ENCODE measurements at regions not wholly inside any gene's neighbourhood (a gene's known extent, or its start where the extent isn't known, plus 50 kb on each side); places are given as distances from the start of the nearest gene placed in this dataset.
A peak's percentile ranks its signal among the peaks of the same experiment; 100 is the strongest.

- no peak for DNase-seq (ENCODE audit: low read depth in 2 of 2)
- no peak overlapping the region for H3K4me3 ChIP-seq (replicated peaks in 1 of 2; ENCODE audit: low read depth in 2 of 2, low read length in 2 of 2)
- no peak for TF ChIP-seq CTCF (IDR thresholded peaks at IDR 0.05; ENCODE audit: low read depth, low read length)
These were observed 466.2 kb upstream of the ADAMTS9 start for GRCh38 chr3:65153850-65154512.

DNA sequence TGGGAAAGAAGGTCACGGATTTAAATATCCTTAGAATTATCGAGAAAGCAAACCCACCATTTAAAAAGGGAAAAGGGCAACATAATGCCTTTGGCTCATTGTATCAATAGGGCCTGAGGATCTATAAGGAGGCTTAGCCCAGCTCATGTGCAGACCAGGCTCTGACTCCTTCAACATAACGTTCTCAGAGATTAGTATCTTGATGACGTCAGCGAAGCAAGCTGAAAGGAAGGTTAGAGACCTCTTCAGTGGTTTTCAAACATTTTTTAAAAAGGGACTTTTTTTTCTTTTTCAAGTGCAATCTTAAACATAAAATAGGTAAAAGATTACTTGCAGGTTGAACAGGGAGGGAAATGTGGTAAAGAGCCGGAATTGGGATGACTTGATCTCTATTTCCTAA is 463.9 kb upstream of the ADAMTS9 start:
- H3K4me3 ChIP-seq (replicated peaks in 1 of 2; ENCODE audit: low read depth in 2 of 2, low read length in 2 of 2), result no peak overlapping the region
- no peak for DNase-seq (ENCODE audit: low read depth in 2 of 2)
- TF ChIP-seq CTCF (IDR thresholded peaks at IDR 0.05; ENCODE audit: low read depth, low read length), result no peak

DNA sequence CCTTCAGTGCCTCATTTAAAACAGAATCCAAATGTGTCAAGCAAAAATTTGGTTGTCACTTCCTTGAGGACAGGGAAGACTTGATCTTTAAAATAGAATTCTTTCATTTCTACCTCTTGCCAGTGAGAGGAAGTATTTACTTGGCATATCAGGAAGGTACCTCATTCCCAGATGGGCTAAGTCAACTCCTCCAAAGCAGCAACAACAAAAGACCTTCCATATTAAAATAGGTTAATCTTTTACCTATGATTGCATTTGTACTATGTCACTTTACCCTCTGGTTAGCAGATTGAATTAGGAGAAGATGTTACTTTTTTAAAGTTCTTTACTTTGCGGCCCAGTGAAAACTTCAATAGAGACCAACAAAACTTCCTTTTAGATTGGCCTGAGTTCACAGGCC is 462.1 kb upstream of the ADAMTS9 start:
- no peak for DNase-seq (ENCODE audit: low read depth in 2 of 2)
- TF ChIP-seq CTCF (IDR thresholded peaks at IDR 0.05; ENCODE audit: low read depth, low read length), result no peak
- no peak overlapping the region for H3K4me3 ChIP-seq (replicated peaks in 1 of 2; ENCODE audit: low read depth in 2 of 2, low read length in 2 of 2)

DNA sequence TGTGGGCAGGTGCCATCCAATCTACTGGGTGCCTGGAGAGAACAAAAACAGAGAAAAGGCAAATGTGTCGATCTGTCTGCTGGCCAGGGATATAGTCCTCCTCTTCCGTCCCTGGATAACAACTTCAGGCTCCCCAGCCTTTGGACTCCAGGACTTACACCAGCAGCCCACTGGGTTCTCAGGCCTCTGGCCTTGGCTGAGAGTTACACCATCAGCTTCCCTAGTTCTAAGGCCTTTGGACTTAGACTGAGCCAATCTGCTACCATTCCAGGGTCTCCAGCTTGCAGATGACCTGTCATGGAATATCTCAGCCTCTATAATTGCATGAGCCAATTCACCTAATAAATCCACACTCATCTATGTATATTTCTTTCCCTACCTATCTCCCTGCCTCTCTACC is 460.9 kb upstream of the ADAMTS9 start:
- DNase-seq (ENCODE audit: low read depth in 2 of 2), result no peak
- TF ChIP-seq CTCF (IDR thresholded peaks at IDR 0.05; ENCODE audit: low read depth, low read length), result no peak
- no peak overlapping the region for H3K4me3 ChIP-seq (replicated peaks in 1 of 2; ENCODE audit: low read depth in 2 of 2, low read length in 2 of 2)

- no peak overlapping the region for H3K4me3 ChIP-seq (replicated peaks in 1 of 2; ENCODE audit: low read depth in 2 of 2, low read length in 2 of 2)
- no peak for TF ChIP-seq CTCF (IDR thresholded peaks at IDR 0.05; ENCODE audit: low read depth, low read length)
- DNase-seq (ENCODE audit: low read depth in 2 of 2), result peak in 1 of 2 donors; percentile 27
These were observed 458.4 kb upstream of the ADAMTS9 start for GRCh38 chr3:65146179-65146578.

- H3K4me3 ChIP-seq (replicated peaks in 1 of 2; ENCODE audit: low read depth in 2 of 2, low read length in 2 of 2), result no peak overlapping the region
- TF ChIP-seq CTCF (IDR thresholded peaks at IDR 0.05; ENCODE audit: low read depth, low read length), result no peak
- DNase-seq (ENCODE audit: low read depth in 2 of 2), result no peak
These were observed 457.9 kb upstream of the ADAMTS9 start for GRCh38 chr3:65145680-65146079.

GRCh38 chr3:65144791-65145351 is 457.1 kb upstream of the ADAMTS9 start:
- DNase-seq (ENCODE audit: low read depth in 2 of 2), result peak in 1 of 2 donors; percentile 35
- TF ChIP-seq CTCF (IDR thresholded peaks at IDR 0.05; ENCODE audit: low read depth, low read length), result no peak
- H3K4me3 ChIP-seq (replicated peaks in 1 of 2; ENCODE audit: low read depth in 2 of 2, low read length in 2 of 2), result no peak overlapping the region
